SHP77 treated with DMSO at 0.1 percent for 48 hours (cell line): ENCODE measurements at regions not wholly inside any gene's neighbourhood (a gene's known extent, or its start where the extent isn't known, plus 50 kb on each side); places are given as distances from the start of the nearest gene placed in this dataset.

Source experiments
- DNase-seq: peaks from one replicate; lab custom pipeline; 2025; lab: John Stamatoyannopoulos, UW

- DNase-seq: no peak
Measured at GRCh38 chr7:3195160-3195559, 105.9 kb upstream of the SDK1 start.

- DNase-seq: no peak
Measured at GRCh38 chr7:3196629-3197400, 104.2 kb upstream of the SDK1 start.

GRCh38 chr7:3197567-3198213 lies 103.4 kb upstream of the SDK1 start:
- no peak for DNase-seq

DNA sequence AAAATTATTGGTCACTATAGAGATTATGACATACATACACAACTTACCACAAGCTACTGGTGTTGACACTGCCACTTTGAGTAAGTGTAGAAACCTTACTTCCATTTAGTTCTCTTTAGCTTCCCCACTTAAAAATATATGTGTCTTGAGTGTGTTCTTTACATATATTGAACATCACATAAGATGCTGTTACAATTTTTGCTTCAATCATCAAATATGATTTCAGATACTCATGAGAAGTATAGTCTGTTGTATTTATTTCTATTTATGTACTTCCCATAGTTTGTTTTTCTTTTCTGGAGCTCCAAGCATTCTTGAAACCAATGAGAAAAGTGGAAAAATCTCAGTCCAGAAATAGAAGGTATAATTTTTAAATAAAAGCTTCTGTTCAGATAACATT lies 102.7 kb upstream of the SDK1 start:
- DNase-seq: no peak

DNA sequence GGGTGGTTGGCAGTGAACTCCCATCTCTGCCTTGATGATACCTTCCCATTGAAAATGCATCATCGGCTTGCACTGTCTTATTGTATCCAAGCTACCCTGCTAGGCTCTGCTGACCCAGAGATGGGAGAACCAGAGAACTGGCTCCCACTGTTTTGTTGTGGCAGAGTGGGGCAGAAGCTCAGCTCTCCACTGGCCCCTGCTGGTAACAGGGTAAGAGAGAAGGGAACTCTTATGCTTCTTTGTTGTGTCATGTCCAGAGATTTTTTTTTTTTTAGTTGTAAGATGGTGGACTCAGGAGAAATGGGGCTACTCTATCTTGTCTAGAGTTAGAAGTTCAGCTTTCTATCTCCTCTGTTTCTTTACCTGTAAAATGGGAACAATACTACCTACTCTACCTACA lies 100.5 kb upstream of the SDK1 start:
- no peak for DNase-seq

- no peak for DNase-seq
Measured at GRCh38 chr7:3201306-3201705, 99.7 kb upstream of the SDK1 start.

GRCh38 chr7:3201937-3202710 lies 98.9 kb upstream of the SDK1 start:
- DNase-seq: no peak

GRCh38 chr7:3204526-3204925 lies 96.5 kb upstream of the SDK1 start:
- no peak for DNase-seq

- DNase-seq: no peak
Measured at GRCh38 chr7:3206101-3206500, 95.0 kb upstream of the SDK1 start.

DNA sequence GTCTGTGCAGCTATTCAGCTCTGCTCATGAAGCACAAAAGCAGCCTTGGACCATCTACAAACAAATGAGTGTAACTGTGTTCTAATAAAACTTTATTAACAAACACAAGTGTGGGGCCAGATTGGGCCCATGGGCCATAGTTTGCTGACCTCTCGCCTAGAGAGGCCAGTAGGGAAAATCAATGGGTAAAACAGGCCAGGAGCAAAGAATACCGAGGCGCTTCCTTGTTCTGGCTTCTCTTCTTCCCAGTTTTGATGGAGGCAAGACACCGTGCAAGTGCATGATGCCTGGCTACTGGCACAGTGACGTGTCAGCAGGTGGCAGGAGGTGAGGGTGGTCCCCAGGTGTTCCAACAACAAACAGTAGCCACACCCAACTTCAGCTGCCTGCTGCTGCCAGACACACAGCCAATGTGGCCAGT lies 94.3 kb upstream of the SDK1 start:
- DNase-seq: no peak

DNA sequence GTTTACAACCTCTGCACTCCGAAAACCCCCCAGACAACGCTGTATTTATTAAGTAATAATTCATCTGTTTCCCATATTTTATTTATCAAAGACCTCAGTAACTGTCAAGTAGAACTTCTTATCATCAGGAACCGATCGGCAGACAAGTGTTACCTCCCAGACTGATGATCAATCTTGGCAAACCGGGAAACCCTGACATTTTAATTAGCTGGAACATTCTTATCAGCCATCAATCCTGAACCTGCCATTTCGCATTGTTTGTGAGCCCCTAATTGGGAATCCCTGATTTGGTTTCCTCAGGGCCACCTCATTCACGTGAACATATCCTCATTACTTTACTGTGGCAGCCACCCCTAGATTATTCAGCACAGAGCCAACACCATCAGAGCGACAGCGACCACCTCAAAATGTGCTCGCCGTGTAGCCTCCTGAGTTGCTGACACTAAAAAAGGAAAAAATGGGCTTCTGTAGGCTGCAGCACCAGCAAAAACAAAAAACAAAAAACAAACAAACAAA lies 93.6 kb upstream of the SDK1 start:
- DNase-seq: no peak

GRCh38 chr7:3210531-3210930 lies 90.5 kb upstream of the SDK1 start:
- DNase-seq: no peak

DNA sequence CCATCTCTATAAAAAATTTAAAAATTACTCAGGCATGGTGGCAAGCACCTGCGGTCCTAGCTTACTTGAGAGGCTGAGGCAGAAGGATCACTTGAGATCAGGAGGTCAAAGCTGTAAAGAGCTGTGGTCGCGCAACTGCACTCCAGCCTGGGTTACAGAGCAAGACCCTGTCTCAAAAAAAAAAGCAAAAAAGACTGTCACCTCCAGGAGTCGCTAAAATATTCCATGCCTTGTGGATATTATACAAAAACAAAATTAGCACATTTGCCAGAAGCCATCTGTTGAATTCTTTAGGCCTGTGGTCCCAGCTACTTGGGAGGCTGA lies 87.0 kb upstream of the SDK1 start:
- no peak for DNase-seq

DNA sequence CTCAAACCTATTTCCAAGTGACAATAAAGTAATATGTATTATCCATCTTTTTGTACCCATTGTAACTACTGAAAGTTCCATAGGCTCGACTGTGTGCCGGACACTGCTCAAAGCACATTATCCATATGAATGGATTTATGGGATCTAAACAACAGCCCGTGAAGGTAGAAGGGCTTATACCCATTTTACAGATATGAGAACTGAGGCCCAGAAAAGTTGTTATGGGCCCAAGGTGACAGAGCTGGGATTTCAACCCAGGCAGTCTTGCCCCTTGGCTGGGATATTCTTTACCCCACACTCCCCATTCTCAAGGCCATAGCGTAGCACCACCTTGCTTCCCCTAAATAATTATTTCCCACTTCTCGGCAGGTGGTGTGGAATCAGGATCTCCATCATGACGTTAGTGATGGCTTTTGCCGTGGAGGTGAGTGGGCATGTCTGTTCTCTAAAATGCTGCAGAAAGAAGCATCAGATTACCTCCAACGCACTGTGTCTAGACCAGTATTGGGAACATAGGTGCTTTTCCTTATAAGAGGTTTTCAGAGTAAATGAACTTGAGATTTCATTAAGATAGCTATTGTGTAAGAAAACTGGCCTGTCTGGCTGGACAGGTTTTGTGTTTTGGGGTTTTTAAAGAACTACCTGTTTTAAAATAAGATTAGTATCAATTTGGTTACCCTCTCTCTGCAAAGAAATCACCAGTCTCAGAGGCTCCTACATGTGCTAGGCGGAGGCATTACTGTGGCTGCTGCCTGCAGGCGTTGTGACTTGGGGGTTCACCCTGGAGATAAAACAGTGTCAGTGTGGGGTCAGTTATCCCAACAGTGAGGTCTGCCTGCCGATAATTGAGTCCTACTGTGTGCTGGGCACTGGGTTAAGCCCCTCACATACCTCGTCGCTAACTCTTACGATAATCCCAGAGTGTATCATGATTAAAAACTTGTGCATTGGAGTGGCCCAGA lies 85.1 kb upstream of the SDK1 start:
- DNase-seq: no peak

- no peak for DNase-seq
Measured at GRCh38 chr7:3217166-3217565, 83.9 kb upstream of the SDK1 start.

DNA sequence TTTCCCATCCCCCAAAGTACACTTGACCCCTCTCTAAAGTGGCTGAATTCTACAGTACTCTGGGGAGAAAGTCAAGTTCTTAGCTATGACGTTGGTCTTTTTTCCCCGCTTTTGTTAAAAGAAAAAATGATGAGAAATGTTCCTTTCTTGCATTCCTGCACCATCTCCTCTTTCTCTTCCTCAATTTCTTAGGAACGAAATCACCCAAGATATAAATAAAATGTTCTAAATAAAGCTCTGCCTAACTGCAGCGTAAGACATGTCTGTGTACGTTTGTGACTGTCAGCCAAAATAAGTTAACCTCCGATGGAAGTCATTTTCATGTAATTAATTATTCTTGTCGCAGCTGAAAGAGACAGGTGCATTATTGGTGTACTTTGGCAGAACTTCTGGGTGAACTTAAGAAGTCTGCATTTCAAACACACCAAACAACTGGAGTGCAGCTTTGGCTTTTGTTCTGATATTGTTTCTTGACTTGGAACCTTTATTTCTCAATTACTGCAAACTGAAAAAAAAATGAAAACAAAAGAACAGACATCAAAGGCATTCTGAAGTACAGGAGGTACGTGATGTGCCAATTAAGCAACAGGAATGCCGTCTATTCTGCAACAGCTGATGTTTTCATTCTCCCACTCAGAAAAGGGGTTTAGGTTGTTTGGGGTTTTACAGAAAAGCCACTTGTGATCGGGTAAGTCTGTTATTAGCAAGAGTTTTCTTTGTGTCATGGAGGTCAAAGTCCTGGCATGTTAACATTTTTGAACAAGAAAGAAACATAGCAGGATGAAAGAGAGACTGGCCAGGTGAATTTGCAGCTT lies 82.4 kb upstream of the SDK1 start:
- no peak for DNase-seq

DNA sequence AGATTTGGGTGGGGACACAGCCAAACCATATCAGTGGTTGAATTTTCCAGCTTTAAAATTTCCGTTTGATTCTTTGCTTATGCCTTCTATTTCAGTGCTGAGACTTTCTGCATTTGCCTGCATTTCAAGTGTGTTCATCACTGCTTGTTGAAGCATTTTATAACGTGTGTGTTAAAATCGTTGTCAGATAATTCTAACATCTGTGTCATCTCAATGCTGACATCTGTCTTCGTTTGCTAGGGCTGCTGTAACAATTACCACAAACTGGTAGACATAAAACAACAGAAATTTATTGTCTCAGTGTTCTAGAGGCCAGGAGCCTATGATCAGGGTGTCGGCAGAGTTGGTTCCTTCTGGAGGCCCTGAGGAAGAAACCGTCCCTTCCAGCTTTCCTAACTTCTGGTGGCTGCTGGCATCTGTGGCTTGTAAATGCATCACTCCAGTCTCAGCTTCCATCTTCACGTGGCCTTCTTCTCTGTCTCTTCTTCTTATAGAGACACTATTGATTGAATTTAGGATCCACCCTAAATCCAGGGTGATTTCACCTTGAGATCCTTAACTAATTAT lies 71.1 kb upstream of the SDK1 start:
- DNase-seq: no peak

DNA sequence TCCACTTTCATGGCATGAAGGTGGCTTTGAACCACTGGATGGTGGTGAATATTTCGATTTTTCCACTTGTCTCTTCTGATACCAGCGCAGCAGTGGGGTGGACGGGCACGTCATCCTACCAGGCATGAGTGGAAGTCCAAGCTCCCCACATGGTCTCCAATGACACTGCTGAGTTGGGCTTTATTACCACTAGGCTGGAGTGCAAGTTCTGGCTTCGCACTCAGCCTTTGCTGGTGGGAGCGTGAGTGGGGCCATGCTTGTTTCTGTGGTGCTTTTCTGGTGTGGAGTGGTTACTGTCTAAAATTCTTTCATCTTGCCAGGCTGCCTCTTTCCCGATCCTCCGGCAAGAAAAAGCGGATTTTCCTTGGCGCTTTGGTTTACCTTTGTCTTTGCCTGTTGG lies 70.1 kb upstream of the SDK1 start:
- DNase-seq: no peak

GRCh38 chr7:3232228-3232627 lies 68.8 kb upstream of the SDK1 start:
- DNase-seq: no peak

DNA sequence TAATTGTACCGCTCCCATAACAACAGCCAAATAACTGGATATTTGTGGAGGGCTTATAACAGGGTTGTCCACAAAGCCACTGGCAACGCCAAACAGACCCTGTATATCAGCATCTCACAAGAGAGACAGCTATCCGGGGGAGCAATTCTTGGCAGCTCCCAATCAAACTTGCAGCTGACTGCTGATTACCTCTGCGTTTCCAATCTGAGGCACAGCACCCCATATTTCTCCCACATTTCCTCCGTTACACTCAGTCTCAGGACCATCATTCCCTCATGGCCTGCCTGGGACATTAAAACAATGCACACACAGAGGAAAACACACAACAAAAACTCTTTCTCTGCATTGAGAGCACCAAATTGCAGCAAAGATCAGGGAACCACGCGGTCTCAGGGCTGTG lies 67.8 kb upstream of the SDK1 start:
- DNase-seq: no peak

- DNase-seq: no peak
Measured at GRCh38 chr7:3234051-3234450, 67.0 kb upstream of the SDK1 start.
